ENCODE measurements at regions not wholly inside any gene's neighbourhood (a gene's known extent, or its start where the extent isn't known, plus 50 kb on each side); places are given as distances from the start of the nearest gene placed in this dataset.

DNA sequence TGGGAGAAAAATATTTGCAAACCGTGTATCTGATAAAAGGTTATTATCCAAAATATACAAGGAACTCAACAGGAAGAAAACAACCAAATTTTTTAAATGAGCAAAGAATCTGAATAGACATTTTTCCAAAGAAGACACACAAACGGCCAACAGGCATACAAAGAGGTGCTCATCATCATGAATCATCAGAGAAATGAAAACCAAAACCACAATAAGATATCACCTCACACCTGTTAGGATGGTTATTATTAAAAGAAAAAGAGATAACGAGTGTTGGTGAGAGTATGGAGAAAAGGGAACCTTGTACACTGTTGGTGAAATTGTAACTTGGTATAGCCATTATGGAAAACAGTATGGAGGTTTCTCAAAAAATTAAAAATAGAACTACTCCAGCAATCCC lies 463.3 kb downstream of the IRS1 start:
- ATAC-seq (ENCODE audit: poor library complexity) (no peak), DNase-seq (no peak)
- intact Hi-C loops (cut with DNase I): no loop called here

GRCh38 chr2:226334981-226335720 lies 464.5 kb downstream of the IRS1 start:
- no peak for ATAC-seq (ENCODE audit: poor library complexity)
- intact Hi-C loops (cut with DNase I): no loop called here

DNA sequence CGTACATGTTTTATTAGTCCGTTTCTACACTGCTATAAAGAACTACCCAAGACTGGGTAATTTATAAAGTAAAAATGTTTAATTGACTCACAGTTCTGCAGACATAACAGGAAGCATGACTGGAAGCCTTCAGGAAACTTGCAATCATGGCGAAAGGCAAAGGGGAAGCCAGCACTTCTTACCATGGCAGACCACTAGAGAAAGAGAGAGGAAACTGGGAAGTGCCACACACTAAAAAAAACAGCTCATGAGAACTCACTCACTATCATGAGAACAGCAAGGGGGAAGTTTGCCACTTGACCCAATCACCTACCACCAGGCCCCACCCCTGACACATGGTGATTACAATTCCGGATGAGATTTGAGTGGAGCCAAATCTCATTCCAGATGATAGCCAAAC lies 466.2 kb downstream of the IRS1 start:
- ATAC-seq (ENCODE audit: poor library complexity): no peak
- intact Hi-C loops (cut with DNase I): no loop called here
- DNase-seq: no peak

More at GRCh38 chr2:226334981-226335720, 464.5 kb downstream of the IRS1 start:
- DNase-seq: no peak

DNA sequence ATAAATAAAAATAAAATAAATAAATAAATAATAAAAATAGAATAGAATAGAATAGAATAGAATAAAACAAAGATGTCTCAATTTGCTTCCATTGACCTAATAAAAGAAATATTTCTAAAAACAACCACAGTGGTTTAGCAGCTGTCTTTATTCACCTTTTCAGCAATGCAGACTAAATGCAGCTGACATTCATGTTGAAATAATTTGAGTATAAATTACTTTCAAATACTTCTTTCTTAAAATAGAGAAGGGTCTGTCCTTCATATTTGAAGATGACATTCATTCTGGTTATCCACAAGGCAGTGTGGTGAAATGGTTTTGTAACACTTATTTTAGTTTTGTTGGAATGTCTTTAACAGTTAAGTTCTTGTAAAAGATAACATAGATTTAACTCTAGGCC lies 469.4 kb downstream of the IRS1 start:
- intact Hi-C loops (cut with DNase I): no loop called here
- DNase-seq (no peak), ATAC-seq (ENCODE audit: poor library complexity) (no peak)

DNA sequence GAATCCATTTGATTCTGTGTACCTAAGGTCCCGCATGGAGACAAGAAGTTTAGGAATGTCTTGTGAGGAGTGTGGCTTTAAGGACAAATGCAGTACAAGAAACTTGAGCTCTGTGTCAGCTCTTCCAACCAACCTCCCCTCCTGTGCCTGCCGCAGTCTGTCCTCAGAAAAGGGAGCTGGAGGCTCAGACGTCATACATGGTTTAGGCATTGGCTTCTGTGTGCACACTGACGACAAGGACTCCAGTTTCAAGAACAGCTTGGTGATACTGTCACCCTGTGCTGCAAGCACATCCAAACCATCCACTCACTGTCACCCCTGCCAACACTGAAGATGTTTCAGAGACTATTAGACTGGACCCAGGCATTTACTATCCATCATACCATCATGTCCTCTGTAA lies 470.4 kb downstream of the IRS1 start:
- DNase-seq: no peak
- no peak for ATAC-seq (ENCODE audit: poor library complexity)
- intact Hi-C loops (cut with DNase I): no loop called here

- intact Hi-C loops (cut with DNase I): no loop called here
- DNase-seq: no peak
- ATAC-seq (ENCODE audit: poor library complexity): no peak
These were observed 471.8 kb downstream of the IRS1 start for GRCh38 chr2:226327830-226328229.

GRCh38 chr2:226325526-226325925 lies 474.1 kb downstream of the IRS1 start:
- intact Hi-C loops (cut with DNase I): no loop called here
- ATAC-seq (ENCODE audit: poor library complexity) (no peak), DNase-seq (no peak)

DNA sequence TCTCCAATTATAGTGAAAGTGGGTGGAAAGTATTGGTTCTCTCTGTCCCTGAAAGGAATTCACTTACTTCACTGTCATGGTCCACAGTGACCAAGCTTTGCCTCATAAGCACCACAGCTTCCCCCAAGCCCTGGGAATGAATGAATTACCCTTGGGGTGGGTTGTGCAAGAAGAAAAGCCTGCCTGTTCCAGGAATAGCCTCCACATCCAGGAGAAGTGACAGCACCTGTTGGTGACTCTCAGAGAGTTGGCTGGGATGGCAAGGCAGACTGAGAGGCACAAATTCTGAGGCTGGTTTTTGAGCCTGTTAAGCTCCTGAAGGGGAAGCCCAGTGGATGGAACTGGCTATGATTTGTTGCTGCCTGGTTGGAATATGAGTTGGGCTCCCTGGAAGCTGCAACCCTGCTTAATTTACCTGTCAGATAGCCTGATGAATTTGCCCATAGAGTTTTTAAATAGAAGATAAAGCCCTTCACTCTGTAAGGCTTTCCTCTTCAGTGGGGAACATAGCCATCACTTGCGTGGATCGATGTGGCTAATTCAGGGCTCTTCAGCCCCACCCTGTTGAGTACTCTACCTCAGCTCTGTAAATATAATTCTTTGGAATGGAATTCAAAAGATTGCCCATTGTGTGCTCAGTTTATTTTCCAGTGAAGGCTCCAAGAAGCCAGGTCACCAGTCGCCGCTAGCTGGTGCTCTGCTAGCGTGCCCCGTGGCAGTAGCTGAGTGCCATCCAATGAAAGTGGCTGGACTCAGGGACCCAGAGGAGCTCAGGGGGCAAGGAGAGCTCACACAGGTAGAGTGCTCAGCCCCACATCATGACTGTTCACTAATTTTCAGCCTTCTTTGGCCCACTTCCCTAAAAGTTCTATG lies 479.3 kb downstream of the IRS1 start:
- intact Hi-C loops (cut with DNase I): no loop called here
- DNase-seq (no peak), ATAC-seq (ENCODE audit: poor library complexity) (no peak)

DNA sequence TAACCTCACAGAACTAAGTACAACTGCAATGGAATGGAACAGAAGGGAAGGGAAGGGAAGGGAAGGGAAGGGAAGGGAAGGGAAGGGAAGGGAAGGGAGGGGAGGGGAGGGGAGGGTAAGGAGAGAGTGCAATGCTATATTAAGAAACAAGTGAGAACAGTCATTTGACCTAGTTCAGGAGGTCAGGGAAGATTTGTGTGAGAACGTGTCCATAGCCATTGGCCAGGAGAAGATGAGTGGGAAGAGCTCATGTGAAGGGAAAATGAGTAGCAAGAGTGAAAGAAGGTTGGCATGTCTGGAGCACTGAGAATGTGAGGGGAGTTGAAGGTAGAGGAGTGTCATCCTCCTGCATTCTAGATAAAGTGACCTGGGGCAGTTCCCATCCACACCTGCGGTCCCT lies 481.6 kb downstream of the IRS1 start:
- intact Hi-C loops (cut with DNase I): no loop called here
- ATAC-seq (ENCODE audit: poor library complexity) (no peak), DNase-seq (no peak)

DNA sequence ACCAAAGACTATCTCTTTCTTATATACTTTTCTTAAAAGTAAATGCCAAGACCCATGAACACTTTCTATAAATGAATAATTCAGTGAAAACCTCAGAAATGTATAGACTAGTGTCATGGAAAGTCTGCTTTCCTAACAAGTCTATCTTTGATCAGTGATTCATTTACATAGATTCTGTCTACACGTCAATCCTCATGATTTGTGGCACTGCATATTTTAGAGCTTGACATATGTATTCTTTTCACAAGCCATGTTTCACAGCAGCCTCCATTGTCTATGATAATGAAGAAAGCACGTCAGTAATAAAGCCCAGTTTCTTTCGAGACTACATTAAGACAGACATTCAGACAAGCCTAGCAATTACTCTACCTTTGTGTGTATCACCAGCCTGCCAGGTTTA lies 486.6 kb downstream of the IRS1 start:
- no peak for DNase-seq
- intact Hi-C loops (cut with DNase I): no loop called here

DNA sequence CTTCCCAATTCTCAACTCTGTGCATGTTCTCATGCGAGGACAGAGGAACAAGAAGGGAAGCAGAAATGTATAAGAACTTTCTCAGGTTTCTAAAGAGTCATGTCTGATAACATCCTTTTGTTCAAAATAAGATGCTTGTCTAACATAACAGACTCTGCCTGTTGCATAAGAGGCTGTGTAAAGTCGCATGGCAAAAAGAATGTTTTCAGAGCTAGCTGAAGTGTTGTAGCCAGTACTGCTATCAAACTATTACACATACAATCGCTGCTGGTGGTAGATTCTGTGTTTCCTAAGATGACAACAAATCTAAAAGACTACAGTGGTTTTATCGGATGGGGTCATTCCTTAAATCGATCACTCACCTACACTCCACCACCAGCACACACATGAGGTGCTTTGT lies 487.5 kb downstream of the IRS1 start:
- intact Hi-C loops (cut with DNase I): no loop called here
- no peak for DNase-seq
- ATAC-seq (ENCODE audit: poor library complexity): no peak

More for the DNA sequence above, 486.6 kb downstream of the IRS1 start:
- ATAC-seq (ENCODE audit: poor library complexity): no peak

DNA sequence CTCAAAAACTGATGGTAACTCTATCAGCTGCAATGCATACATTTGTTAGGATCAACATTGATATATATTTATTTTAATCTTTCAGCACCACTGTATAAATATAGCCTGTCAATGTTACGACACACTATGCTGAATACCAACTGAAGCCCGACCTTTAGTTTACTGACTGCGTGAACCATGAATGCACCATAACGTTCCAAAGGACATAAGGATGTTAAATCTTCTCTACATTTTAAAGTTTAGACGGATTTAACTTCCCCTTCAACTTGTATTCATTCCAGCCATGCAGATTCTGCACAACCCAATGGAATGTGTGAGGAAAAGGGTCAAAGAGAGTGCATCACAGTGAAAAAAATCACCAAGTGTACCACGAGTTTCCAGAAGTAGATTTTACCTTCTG lies 489.5 kb downstream of the IRS1 start:
- intact Hi-C loops (cut with DNase I): no loop called here
- ATAC-seq (ENCODE audit: poor library complexity): no peak
- no peak for DNase-seq

- DNase-seq (no peak), ATAC-seq (ENCODE audit: poor library complexity) (peak; percentile 45)
These were observed 490.6 kb downstream of the IRS1 start for GRCh38 chr2:226308986-226309385.

DNA sequence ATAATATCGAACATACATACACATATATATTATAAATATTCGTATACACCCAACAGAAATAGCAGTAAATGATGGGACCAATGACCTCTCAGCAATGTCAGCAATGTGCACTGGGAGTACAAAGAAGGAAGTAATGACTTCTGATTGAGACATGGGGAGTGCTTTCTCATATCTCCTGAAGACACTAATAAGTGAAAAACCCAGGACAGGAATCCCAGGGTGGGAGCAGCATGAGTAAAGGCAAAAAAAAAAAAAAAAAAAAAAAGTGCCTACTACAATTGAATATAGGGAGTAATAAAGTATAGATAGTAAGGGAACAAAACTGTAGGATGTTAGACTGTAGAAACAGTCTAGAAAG lies 491.3 kb downstream of the IRS1 start:
- ATAC-seq (ENCODE audit: poor library complexity): no peak
- DNase-seq: no peak
- intact Hi-C loops (cut with DNase I): no loop called here

More at GRCh38 chr2:226308986-226309385, 490.6 kb downstream of the IRS1 start:
- intact Hi-C loops (cut with DNase I): no loop called here

DNA sequence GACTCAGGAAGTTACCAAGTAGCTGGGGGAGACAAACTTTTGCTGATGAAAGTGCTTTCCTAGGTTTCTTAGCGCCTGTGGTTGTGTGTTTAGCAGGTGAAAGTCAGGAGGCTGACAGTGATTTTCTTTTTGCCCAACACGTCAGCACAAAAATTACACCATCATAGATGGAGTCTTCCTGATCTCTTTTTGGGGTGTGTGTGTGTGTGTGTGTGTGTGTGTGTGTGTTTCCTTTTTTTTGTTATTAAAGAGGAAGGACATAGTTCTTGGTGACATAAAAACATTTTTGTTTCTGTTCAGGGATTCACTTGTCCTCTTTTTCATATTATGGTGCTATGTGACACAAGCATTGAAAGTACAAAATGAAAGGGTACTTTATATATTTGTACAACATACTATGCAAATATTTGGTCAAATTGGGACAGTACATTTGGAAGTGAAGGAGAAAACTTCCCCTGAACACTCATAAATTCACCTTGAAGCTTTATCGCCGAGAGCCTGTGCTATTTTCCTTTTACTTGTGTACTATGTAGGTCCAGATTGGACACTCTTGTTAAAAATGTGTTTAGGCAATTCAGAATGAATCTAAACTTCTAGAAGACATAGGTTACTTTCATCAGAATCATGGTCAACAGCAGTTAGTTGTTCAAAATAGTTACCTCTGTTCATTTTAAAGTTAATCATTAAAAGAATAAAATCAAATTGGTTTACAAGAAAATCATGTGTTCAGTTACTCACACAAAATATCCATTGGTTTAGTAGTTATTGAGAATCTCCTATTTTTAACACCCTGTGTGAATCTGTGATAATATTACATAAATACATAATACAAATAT lies 491.9 kb downstream of the IRS1 start:
- DNase-seq (no peak), ATAC-seq (ENCODE audit: poor library complexity) (no peak)
- intact Hi-C loops (cut with DNase I): no loop called here

DNA sequence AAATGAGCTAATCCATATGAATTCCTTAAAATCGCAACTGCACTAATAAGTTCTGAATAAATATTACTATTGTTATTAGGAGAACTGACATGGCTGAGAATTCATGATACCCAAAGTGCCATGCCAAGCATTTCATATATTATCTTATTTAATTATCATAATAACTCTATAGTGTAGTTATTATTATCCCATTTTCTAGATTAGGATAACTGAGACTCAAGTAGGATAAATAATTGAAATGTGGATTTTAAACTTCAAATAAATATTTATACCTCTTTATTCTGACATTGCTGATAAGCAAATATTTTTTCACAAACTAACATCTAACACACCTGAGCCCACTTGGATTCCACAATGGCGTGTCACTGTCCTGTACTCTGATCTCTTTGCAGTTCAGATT lies 492.7 kb downstream of the IRS1 start:
- ATAC-seq (ENCODE audit: poor library complexity): no peak
- no peak for DNase-seq
- intact Hi-C loops (cut with DNase I): no loop called here

DNA sequence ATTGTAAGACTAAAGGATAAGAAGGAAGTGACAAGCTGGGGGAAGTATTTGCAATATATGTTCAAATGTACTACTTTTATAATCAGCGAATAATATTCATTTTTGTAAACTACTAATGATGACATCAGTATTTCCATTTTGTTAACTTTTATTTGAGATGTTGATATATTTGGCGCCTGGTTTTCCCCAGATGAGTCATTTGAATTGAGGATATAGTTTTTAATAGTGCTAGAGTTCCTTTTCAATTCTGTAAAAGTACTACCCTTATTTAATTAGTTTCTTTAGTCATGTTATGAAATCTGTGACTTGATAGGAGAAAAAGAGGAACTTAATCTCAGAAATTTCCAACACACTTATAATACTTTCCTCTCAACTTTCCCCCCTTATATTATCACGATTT lies 495.3 kb downstream of the IRS1 start:
- intact Hi-C loops (cut with DNase I): no loop called here
- DNase-seq (no peak), ATAC-seq (ENCODE audit: poor library complexity) (no peak)

DNA sequence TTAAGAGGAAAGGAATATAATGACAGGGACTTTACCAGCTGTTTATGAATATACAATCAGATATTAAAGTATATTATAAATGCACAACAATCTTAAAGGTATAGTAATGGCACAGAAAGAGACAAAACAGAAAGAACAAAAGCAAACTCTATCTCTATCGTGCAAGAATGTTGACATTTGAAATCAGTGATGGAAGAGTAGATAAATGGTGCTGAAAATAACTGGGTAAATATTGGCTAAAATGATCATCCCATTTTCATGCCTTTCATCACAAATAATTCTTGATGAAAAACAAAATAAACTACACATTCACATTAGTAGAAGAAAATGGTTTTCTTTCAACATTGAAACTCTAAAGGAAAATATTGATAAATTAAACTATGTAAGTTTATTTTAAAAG lies 495.9 kb downstream of the IRS1 start:
- DNase-seq: no peak
- ATAC-seq (ENCODE audit: poor library complexity): no peak
- intact Hi-C loops (cut with DNase I): no loop called here

DNA sequence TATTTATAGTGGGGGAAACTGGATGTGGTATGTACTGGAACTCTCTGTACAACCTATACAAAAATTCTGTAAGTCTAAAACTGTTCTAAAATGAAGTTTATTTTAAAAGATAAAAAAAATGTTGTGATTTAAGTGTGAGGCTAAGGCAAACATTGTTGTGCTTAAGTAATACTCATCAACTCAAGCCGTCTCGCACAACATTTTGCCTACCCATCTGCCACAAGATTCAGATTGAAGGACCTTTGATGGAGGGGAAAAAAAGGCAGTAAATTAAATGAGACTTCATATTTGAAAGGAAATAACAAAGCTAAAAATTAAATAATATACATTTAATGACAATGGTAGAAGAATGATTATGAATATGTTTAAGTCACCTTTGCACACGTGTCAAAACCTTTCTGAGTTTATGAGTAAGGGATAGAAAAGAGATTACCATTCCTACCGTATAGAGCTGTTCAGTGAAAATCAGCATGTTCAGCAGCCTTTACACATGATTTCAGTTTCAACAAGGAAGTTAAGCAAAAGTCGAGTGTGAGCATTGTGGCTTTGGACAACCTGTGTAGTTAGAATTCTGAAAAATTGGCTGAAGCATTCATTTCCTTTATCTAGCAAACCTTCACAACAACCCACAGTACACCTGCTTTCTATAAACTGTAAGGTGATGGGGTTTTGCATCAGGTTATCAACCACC lies 499.3 kb downstream of the IRS1 start:
- DNase-seq: no peak
- ATAC-seq (ENCODE audit: poor library complexity): no peak

More for the DNA sequence above, 499.3 kb downstream of the IRS1 start:
- intact Hi-C loops (cut with DNase I): no loop called here

Data from Right ventricle myocardium superior (tissue), 1 donor.